Nephron progenitor cell (in vitro differentiated cells): ENCODE measurements at regions not wholly inside any gene's neighbourhood (a gene's known extent, or its start where the extent isn't known, plus 50 kb on each side); places are given as distances from the start of the nearest gene placed in this dataset.

Experiments
- DNase-seq: peaks from one replicate; pipeline ENCODE4 v3.0.0; 2021
- H3K27ac Mint-ChIP-seq: 2 replicates; pipeline ENCODE4 v1.8.0; 2021; ENCODE audit warnings: mild to moderate bottlenecking, moderate library complexity, mixed read lengths
- H3K27me3 Mint-ChIP-seq: 2 replicates; pipeline ENCODE4 v1.8.0; 2021; ENCODE audit warnings: mild to moderate bottlenecking, low read depth, mixed read lengths; ENCODE audit not compliant: poor library complexity
- H3K36me3 Mint-ChIP-seq: 2 replicates; pipeline ENCODE4 v1.8.0; 2021; ENCODE audit warnings: low read depth, mixed read lengths
- H3K4me1 Mint-ChIP-seq: 2 replicates; pipeline ENCODE4 v1.8.0; 2021; ENCODE audit warnings: mixed read lengths
- H3K4me3 Mint-ChIP-seq: 2 replicates; pipeline ENCODE4 v1.8.0; 2021; ENCODE audit warnings: mild to moderate bottlenecking, moderate library complexity, mixed read lengths
- H3K9me3 Mint-ChIP-seq: 2 replicates; pipeline ENCODE4 v1.8.0; 2021; ENCODE audit warnings: mild to moderate bottlenecking, moderate library complexity, mixed read lengths
- TF ChIP-seq, protein P1 (sequence below): fragments of 200-600 bp; sonication (generic); IDR thresholded peaks from 2 replicates; pipeline ENCODE4 v1.5.0; 2021; ENCODE audit warnings: antibody characterized with exemption

DNA sequence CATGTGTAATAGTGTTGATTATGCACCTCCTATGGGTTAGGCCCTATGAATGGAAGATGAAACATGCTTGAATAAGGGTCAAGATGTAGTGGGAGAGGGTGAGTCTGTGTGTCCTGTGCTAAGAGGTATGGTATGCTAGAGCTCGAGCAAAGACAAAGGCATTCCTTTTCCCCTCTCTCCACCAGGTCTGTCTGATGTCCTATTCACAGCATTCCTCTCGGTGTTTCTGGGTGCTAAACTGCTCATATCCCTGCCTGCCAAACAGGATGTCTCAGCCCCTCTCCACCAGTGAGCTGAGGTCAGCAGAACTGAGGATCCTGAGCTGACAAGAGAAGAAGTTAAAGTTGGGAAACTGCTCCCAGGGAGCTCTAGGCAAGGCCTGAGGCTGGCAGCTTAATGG, 344.9 kb downstream of the TSN start:
- TF ChIP-seq, protein P1, sequence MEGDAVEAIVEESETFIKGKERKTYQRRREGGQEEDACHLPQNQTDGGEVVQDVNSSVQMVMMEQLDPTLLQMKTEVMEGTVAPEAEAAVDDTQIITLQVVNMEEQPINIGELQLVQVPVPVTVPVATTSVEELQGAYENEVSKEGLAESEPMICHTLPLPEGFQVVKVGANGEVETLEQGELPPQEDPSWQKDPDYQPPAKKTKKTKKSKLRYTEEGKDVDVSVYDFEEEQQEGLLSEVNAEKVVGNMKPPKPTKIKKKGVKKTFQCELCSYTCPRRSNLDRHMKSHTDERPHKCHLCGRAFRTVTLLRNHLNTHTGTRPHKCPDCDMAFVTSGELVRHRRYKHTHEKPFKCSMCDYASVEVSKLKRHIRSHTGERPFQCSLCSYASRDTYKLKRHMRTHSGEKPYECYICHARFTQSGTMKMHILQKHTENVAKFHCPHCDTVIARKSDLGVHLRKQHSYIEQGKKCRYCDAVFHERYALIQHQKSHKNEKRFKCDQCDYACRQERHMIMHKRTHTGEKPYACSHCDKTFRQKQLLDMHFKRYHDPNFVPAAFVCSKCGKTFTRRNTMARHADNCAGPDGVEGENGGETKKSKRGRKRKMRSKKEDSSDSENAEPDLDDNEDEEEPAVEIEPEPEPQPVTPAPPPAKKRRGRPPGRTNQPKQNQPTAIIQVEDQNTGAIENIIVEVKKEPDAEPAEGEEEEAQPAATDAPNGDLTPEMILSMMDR: no peak
- Mint-ChIP-seq H3K27me3 (peaks cover 8% of the 10 kb centered on the region), H3K9me3 (no peaks in the 10 kb centered on the region), H3K27ac (no peak overlapping the region), H3K4me3 (no peak overlapping the region), H3K36me3 (no peaks in the 10 kb centered on the region), H3K4me1 (no peaks in the 10 kb centered on the region)
- no peak for DNase-seq

DNA sequence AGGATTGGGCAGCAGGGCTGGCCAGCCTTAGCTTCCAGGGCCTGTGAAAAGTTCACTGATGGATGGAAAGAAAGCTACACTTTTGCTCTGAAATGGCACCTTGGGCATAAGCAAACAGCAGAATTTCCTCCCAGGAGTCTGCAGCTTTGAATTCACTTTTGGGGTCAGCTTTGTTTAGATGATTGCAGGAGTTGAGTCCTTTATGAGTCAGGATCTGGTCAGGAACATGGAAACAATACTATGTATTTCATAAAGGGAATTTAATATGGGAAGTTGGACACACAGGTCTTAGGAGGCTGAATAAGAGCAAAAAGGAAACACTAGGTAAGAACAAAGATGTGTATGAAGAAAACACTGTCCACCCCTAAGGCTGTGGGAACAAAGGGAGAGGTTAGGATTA, 345.3 kb downstream of the TSN start:
- Mint-ChIP-seq H3K9me3 (no peaks in the 10 kb centered on the region), H3K4me3 (no peak overlapping the region), H3K27ac (no peak overlapping the region), H3K4me1 (no peaks in the 10 kb centered on the region), H3K27me3 (peaks cover 8% of the 10 kb centered on the region), H3K36me3 (no peaks in the 10 kb centered on the region)
- DNase-seq: no peak
- TF ChIP-seq, protein P1: no peak

DNA sequence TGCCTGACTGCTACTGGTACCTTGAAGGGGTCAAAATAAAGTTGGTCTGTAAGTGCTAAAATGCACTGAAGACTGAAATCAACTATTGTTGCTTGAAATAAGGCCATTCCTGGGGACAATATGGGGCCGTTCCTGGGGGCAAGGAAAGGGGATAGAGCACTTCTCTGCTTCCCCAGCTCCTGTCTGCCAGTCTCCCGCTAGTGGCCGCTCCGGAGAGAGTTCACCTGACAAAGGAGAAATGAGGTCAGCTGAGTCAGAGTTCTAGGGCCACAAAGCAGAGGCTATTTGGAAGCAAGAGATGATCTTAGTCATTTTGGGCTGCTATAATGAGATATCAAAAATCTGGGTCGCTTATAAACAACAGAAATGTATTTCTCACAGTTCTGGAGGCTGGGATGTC, 345.9 kb downstream of the TSN start:
- TF ChIP-seq, protein P1: no peak
- Mint-ChIP-seq H3K4me1 (peaks cover 5% of the 10 kb centered on the region), H3K27ac (no peak overlapping the region), H3K4me3 (no peak overlapping the region), H3K9me3 (no peaks in the 10 kb centered on the region), H3K36me3 (no peaks in the 10 kb centered on the region), H3K27me3 (peaks cover 8% of the 10 kb centered on the region)
- DNase-seq: no peak

DNA sequence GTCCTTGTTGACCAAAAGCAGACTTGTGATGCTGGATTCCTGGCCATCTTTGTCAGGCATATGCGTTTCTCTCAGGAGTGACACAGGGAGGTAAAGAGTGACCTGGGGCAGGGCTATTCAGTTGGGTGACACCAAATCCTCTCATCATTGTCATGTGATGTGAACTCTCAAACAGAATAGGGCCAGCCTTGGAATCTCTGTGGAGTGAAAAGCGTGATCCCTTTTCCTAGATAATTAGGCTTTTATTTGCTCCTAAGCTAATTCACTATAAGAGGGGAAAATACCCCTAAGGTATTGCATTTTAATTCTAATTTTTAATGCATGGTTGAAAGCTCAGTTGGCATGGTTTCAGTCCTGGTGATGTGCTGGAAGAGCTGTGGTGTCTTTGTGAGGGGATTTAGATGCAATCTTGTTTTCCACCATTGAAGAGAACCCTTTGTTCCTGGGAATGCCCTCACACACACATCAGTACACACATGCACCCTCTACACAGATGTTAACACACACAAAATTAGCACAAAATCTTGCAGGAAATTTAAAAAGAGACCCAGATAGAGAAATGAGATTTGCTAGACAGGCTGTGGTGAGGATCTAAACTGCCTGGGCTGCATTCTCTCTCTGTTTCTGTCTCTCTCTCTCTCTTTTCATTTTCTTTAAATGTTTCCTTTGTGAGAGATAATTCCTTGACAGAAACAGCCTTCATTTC, 349.9 kb downstream of the TSN start:
- Mint-ChIP-seq H3K9me3 (no peaks in the 10 kb centered on the region), H3K36me3 (no peaks in the 10 kb centered on the region), H3K4me3 (no peak overlapping the region), H3K27ac (no peak overlapping the region), H3K27me3 (peaks cover 15% of the 10 kb centered on the region), H3K4me1 (peaks cover 29% of the 10 kb centered on the region)
- TF ChIP-seq, protein P1: no peak
- DNase-seq: no peak

DNA sequence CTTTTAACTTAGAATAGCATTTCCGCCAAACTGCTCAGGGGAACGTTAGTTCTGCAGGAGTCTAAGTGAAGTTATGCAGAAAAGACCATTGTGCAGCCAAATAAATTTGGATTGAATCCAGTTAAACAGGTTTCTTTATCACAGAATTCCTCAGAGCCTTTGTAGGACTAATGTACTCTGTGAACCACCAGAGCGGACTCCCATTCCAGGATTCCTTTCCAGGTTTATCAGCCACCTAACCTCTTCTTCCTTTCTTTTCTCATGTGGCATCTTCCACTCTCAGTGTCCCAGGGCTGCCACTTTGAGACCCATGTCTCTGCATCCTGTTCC, 350.4 kb downstream of the TSN start:
- no peak overlapping the region for H3K27ac Mint-ChIP-seq
- TF ChIP-seq, protein P1: no peak
- H3K4me3 Mint-ChIP-seq: no peak overlapping the region
- peaks cover 16% of the 10 kb centered on the region for H3K27me3 Mint-ChIP-seq
- no peaks in the 10 kb centered on the region for H3K9me3 Mint-ChIP-seq
- peaks cover 29% of the 10 kb centered on the region for H3K4me1 Mint-ChIP-seq
- H3K36me3 Mint-ChIP-seq: no peaks in the 10 kb centered on the region
- DNase-seq: no peak

DNA sequence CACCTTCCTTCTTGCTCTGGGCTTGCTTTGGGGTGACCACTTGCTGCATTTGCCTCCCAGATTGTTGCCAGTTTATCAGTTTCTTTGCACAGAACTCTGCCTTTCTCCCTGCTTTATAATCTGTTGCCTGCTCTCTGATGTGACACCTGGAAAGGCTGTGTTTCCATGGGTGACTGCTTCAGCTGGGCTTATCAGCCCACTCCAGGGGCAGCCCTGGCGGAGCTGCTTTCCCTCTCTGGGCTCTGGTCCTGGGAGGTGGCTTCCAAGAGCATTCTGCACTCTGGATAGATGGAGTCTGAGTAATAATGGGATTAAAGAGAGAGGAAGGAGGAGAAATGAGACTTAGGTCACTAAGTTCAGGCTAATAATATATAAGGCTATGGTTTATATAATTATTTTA, 352.7 kb downstream of the TSN start:
- Mint-ChIP-seq H3K36me3 (no peaks in the 10 kb centered on the region), H3K27ac (no peak overlapping the region), H3K4me3 (no peak overlapping the region), H3K4me1 (peaks cover 36% of the 10 kb centered on the region), H3K27me3 (peaks cover 11% of the 10 kb centered on the region), H3K9me3 (no peaks in the 10 kb centered on the region)
- no peak for DNase-seq
- TF ChIP-seq, protein P1: no peak
